Brain microvascular endothelial cell (primary cell): ENCODE measurements at regions not wholly inside any gene's neighbourhood (a gene's known extent, or its start where the extent isn't known, plus 50 kb on each side); places are given as distances from the start of the nearest gene placed in this dataset.

Experiments used
- DNase-seq: peaks from one replicate; pipeline ENCODE4 v3.0.0-alpha.2; 2020
- H3K27ac ChIP-seq: fragments of 250-450 bp; sonication (Bioruptor Pico); 2 replicates; pipeline ENCODE4 v1.5.1; 2020; ENCODE audit warnings: mild to moderate bottlenecking, moderate library complexity
- H3K27me3 ChIP-seq: fragments of 250-450 bp; sonication (Bioruptor Pico); replicated peaks from 2 replicates; pipeline ENCODE4 v1.5.1; 2020; ENCODE audit warnings: mild to moderate bottlenecking
- H3K36me3 ChIP-seq: fragments of 250-450 bp; sonication (Bioruptor Pico); replicated peaks from 2 replicates; pipeline ENCODE4 v1.5.1; 2020; ENCODE audit warnings: mild to moderate bottlenecking
- H3K4me3 ChIP-seq: 2 replicates; pipeline ENCODE4 v1.5.1; 2011; ENCODE audit warnings: low read depth, mild to moderate bottlenecking, control low read depth, low read length, moderate library complexity
- in situ Hi-C: cut with HindIII; loops from 2 replicates; pipeline ENCODE4 v1.10.0; 2017; ENCODE audit warnings: low sequenced_read_pairs, low pct_ligation_motif_present
- TF ChIP-seq, protein P1 (sequence below): IDR thresholded peaks from 2 replicates; pipeline ENCODE4 v1.5.1; 2011; ENCODE audit warnings: low read depth, mild to moderate bottlenecking, moderate library complexity, low read length, control low read depth, inconsistent platforms; ENCODE audit errors: missing control alignments

DNA sequence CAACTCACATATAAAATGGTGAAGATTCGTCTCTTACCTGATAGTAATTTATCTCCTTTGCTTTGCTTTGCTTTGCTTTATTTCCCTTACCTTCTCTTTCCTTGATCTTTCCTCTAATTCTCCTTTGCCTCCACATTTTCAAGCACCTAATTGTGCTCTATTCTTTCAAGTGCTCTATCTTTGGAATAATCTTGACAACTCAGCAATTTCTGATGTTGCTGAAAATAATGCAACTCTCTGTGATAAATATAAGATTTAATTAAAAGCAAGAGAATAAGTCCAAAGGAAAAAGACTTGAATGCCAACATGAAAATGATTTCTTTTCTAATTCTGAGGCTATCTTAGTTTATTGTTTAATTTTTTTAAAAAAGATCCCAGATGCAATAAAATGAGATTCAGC lies 139.5 kb upstream of the SYT1 start:
- Histone ChIP-seq H3K4me3 (no peak overlapping the region), H3K27ac (no peak overlapping the region), H3K36me3 (no peaks in the 10 kb centered on the region), H3K27me3 (no peaks in the 10 kb centered on the region)
- in situ Hi-C loops, result no loop called here
- TF ChIP-seq, protein P1, sequence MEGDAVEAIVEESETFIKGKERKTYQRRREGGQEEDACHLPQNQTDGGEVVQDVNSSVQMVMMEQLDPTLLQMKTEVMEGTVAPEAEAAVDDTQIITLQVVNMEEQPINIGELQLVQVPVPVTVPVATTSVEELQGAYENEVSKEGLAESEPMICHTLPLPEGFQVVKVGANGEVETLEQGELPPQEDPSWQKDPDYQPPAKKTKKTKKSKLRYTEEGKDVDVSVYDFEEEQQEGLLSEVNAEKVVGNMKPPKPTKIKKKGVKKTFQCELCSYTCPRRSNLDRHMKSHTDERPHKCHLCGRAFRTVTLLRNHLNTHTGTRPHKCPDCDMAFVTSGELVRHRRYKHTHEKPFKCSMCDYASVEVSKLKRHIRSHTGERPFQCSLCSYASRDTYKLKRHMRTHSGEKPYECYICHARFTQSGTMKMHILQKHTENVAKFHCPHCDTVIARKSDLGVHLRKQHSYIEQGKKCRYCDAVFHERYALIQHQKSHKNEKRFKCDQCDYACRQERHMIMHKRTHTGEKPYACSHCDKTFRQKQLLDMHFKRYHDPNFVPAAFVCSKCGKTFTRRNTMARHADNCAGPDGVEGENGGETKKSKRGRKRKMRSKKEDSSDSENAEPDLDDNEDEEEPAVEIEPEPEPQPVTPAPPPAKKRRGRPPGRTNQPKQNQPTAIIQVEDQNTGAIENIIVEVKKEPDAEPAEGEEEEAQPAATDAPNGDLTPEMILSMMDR, result no peak
- no peak for DNase-seq

DNA sequence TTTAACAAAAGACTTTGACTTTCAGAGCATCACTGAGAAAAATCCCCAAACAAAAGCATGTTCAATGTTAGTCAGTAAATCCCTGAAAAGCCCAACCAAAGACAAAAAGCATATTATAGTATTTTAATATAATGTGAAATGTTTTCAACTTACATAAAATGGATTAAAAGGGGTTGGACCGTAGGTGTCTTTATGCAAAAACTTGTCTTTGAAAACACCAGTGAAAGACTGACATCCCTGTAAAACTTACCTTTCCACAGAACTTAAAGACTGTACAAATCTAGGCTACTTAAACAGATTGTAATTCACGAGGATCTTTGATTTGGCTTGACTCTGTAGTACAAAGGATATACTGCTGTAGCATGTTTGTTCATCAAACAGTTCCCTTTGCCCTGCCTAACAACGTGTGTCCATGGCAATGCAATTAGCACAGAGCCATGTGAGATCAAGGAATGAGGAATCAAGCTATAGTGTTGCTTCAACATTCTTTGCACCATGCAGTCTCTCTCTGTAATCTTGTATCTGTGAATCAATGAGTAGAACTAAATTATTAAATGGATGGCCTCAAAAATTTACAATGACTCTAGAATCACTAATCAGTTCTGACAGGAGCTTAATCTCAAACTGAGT lies 138.5 kb upstream of the SYT1 start:
- H3K27me3 ChIP-seq, result no peaks in the 10 kb centered on the region
- no peaks in the 10 kb centered on the region for H3K36me3 ChIP-seq
- no peak overlapping the region for H3K27ac ChIP-seq
- in situ Hi-C loops, result no loop called here
- no peak overlapping the region for H3K4me3 ChIP-seq
- DNase-seq, result no peak
- TF ChIP-seq, protein P1, result no peak

DNA sequence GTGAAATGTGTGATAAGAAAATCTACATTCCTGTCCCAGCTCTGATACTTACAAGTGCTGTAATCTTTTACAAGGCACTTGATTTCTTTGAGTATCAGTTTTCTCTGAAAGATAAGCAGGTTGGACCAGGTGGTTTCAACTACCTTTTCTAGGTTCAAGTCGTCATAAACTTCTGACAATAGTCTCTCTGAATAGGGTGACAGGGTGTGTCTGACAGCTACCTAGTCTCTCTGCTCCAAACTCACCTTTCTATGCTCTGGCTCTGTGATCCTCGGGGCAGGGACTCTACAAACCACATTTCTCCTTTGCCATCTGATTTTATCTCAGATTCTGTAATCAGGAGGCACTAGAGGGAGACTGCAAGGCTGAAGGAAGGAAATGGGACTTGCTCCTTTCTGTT lies 137.7 kb upstream of the SYT1 start:
- no peak overlapping the region for H3K4me3 ChIP-seq
- no peak for DNase-seq
- no peaks in the 10 kb centered on the region for H3K27me3 ChIP-seq
- no peaks in the 10 kb centered on the region for H3K36me3 ChIP-seq
- H3K27ac ChIP-seq, result no peak overlapping the region
- in situ Hi-C loops, result no loop called here
- TF ChIP-seq, protein P1, result no peak

DNA sequence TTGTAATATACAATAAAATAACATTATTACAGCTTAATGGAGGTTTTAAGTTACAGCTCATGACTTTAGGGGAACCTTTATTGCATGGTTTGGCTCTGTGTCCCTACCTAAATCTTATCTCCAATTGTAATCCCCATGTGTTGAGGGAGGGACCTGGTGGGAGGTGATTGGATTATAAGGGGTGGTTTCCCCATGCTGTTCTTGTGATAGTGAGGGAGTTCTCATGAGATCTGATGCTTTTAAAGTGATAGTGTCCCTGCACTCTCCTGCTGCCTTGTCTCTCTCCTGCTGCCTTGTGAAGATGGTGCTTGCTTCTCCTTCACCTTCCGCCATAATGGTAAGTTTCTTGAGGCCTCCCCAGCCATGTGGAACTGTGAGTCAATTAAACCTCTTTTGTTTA lies 132.1 kb upstream of the SYT1 start:
- in situ Hi-C loops, result no loop called here
- no peak overlapping the region for H3K4me3 ChIP-seq
- H3K36me3 ChIP-seq, result no peaks in the 10 kb centered on the region
- DNase-seq, result no peak
- TF ChIP-seq, protein P1, result no peak
- no peak overlapping the region for H3K27ac ChIP-seq
- no peaks in the 10 kb centered on the region for H3K27me3 ChIP-seq

DNA sequence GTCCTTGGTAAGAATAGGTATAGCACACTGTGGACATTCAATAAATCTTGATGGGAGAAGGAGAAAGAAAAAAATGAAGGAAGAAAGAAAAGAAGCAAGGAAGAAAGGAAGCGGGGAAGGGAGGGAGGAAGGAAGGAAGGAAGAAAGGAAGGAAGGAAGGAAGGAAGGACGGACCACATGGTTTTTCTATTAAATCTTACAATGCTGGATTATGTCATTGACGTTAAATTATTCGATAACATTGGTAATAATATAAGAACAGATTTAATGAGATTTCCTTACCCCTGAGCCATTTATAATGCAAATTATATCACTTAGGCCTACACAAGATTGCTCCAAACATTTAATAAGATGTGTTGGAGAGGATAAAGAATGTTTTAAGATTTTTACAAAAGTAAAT lies 124.9 kb upstream of the SYT1 start:
- TF ChIP-seq, protein P1, result no peak
- H3K36me3 ChIP-seq, result no peaks in the 10 kb centered on the region
- in situ Hi-C loops, result no loop called here
- H3K27me3 ChIP-seq, result no peaks in the 10 kb centered on the region
- no peak overlapping the region for H3K27ac ChIP-seq
- no peak for DNase-seq
- H3K4me3 ChIP-seq, result no peak overlapping the region

DNA sequence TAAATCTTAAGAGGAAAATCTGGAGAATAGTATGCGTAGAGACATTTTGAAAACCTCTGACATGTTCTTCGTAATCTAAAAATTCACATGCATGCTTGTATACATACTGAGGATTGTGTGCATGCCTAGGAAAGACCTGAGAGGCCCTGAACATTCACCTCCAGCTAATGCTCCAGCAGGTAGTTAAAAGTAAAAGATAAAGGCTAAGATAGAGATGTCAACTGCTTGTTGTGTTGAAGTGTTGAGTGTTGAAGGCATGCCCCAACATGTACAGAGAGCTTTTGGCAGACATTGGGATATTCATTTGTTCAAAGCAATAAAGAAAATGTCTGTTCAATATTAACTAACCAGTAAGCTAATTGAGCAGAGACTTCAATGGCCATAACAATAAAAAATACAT lies 118.6 kb upstream of the SYT1 start:
- in situ Hi-C loops, result no loop called here
- H3K36me3 ChIP-seq, result no peaks in the 10 kb centered on the region
- H3K27ac ChIP-seq, result no peak overlapping the region
- H3K4me3 ChIP-seq, result no peak overlapping the region
- DNase-seq, result no peak
- TF ChIP-seq, protein P1, result no peak
- H3K27me3 ChIP-seq, result no peaks in the 10 kb centered on the region
